OCI-LY3 (cell line): ENCODE measurements at regions not wholly inside any gene's neighbourhood (a gene's known extent, or its start where the extent isn't known, plus 50 kb on each side); places are given as distances from the start of the nearest gene placed in this dataset.

Experiments used
- EZH2phosphoT487 ChIP-seq: fragments of 200-600 bp; shearing (Covaris generic); IDR thresholded peaks from 2 replicates; pipeline ENCODE4 v1.6.1; 2018; ENCODE audit warnings: antibody characterized with exemption, mixed run types, low read depth
- TF ChIP-seq, protein P1 (sequence below): fragments of 200-600, 300-600 bp; sonication (generic); IDR thresholded peaks from 2 replicates; pipeline ENCODE4 v1.5.1; 2014; ENCODE audit warnings: antibody characterized with exemption, low read length, low read depth

DNA sequence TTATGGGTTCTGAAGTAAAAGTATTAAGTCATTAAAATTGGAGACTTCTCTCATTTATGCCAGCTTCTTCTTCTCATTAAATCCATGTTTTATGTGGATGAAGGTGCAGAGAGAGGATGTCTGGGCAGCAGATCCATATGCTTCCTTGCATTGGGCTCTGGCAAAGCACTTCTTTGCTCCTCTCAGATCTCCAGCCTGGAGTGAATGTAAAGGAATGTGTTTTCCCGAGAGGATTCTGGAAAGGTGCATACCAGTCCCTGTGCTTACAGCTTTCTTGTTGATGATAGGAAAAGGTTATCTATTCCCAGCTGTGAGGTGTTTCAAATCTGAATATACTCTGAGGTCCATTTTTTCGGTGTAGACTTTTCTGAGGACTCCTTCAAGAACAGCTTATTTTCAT is 79.9 kb upstream of the PEX5L start:
- TF ChIP-seq, protein P1, sequence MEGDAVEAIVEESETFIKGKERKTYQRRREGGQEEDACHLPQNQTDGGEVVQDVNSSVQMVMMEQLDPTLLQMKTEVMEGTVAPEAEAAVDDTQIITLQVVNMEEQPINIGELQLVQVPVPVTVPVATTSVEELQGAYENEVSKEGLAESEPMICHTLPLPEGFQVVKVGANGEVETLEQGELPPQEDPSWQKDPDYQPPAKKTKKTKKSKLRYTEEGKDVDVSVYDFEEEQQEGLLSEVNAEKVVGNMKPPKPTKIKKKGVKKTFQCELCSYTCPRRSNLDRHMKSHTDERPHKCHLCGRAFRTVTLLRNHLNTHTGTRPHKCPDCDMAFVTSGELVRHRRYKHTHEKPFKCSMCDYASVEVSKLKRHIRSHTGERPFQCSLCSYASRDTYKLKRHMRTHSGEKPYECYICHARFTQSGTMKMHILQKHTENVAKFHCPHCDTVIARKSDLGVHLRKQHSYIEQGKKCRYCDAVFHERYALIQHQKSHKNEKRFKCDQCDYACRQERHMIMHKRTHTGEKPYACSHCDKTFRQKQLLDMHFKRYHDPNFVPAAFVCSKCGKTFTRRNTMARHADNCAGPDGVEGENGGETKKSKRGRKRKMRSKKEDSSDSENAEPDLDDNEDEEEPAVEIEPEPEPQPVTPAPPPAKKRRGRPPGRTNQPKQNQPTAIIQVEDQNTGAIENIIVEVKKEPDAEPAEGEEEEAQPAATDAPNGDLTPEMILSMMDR: no peak
- no peak for TF ChIP-seq EZH2phosphoT487
